HG02610 (cell line): ENCODE measurements at regions not wholly inside any gene's neighbourhood (a gene's known extent, or its start where the extent isn't known, plus 50 kb on each side); places are given as distances from the start of the nearest gene placed in this dataset.
"Not testable (repeated sequence)": the region's sequence is repeated elsewhere in the genome, so short reads cannot be mapped to it uniquely, and the experiment has no call there.

ENCODE experiments used
- ATAC-seq: cut with Tn5 transposase; IDR thresholded peaks from one replicate; pipeline ENCODE4 v1.9.1; 2021; ENCODE audit warnings: mild to moderate bottlenecking, moderate library complexity; ENCODE audit not compliant: unreplicated experiment

- ATAC-seq, result no peak
Observed at GRCh38 chr5:93235761-93236160, 345.3 kb downstream of the NR2F1-AS1 start.

- no peak for ATAC-seq
Observed at GRCh38 chr5:93226202-93226735, 354.8 kb downstream of the NR2F1-AS1 start.

GRCh38 chr5:93225748-93226147 lies 355.3 kb downstream of the NR2F1-AS1 start:
- ATAC-seq, result no peak

- ATAC-seq, result no peak
Observed at GRCh38 chr5:93224624-93225023, 356.4 kb downstream of the NR2F1-AS1 start.

GRCh38 chr5:93221773-93222172 lies 359.2 kb downstream of the NR2F1-AS1 start:
- ATAC-seq, result no peak

GRCh38 chr5:93220431-93220830 lies 360.6 kb downstream of the NR2F1-AS1 start:
- ATAC-seq, result no peak

GRCh38 chr5:93219641-93220145 lies 361.3 kb downstream of the NR2F1-AS1 start:
- no peak for ATAC-seq

- ATAC-seq, result not testable (repeated sequence)
Observed at GRCh38 chr5:93213111-93213794, 367.8 kb downstream of the NR2F1-AS1 start.

GRCh38 chr5:93209476-93209875 lies 371.5 kb downstream of the NR2F1-AS1 start:
- no peak for ATAC-seq

GRCh38 chr5:93208141-93208751 lies 372.8 kb downstream of the NR2F1-AS1 start:
- no peak for ATAC-seq

- no peak for ATAC-seq
Observed at GRCh38 chr5:93206203-93206602, 374.8 kb downstream of the NR2F1-AS1 start.

- no peak for ATAC-seq
Observed at GRCh38 chr5:93201061-93201460, 380.0 kb downstream of the NR2F1-AS1 start.

GRCh38 chr5:93196986-93197385 lies 384.0 kb downstream of the NR2F1-AS1 start:
- no peak for ATAC-seq

GRCh38 chr5:93193431-93194347 lies 387.3 kb downstream of the NR2F1-AS1 start:
- no peak for ATAC-seq

GRCh38 chr5:93192683-93193082 lies 388.3 kb downstream of the NR2F1-AS1 start:
- no peak for ATAC-seq

- no peak for ATAC-seq
Observed at GRCh38 chr5:93192087-93192486, 388.9 kb downstream of the NR2F1-AS1 start.

GRCh38 chr5:93191035-93191817 lies 389.8 kb downstream of the NR2F1-AS1 start:
- no peak for ATAC-seq

GRCh38 chr5:93189707-93190120 lies 391.3 kb downstream of the NR2F1-AS1 start:
- ATAC-seq, result no peak

- ATAC-seq, result no peak
Observed at GRCh38 chr5:93188876-93189485, 392.0 kb downstream of the NR2F1-AS1 start.
